ENCODE measurements at regions not wholly inside any gene's neighbourhood (a gene's known extent, or its start where the extent isn't known, plus 50 kb on each side); places are given as distances from the start of the nearest gene placed in this dataset.
A peak's percentile ranks its signal among the peaks of the same experiment; 100 is the strongest.
"Not testable (repeated sequence)": the region's sequence is repeated elsewhere in the genome, so short reads cannot be mapped to it uniquely, and the experiment has no call there.

- intact Hi-C loops (cut with DNase I): no loop called here
- Histone ChIP-seq H3K27me3 (ENCODE audit: control insufficient read depth, insufficient read depth) (no peaks in the 10 kb centered on the region), H3K4me1 (ENCODE audit: control insufficient read depth, insufficient read depth, low read length) (no peaks in the 10 kb centered on the region), H3K27ac (ENCODE audit: low read length) (no peak overlapping the region), H3K4me3 (ENCODE audit: low read length) (no peak overlapping the region), H3K9me3 (ENCODE audit: control insufficient read depth, low read length) (no peaks in the 10 kb centered on the region)
- ATAC-seq (no peak), DNase-seq (no peak)
- WGBS: 76% methylated on average over 4 of the region's 4 CpGs
These were observed 256.0 kb downstream of the SV2B start for GRCh38 chr15:91356083-91356482.

GRCh38 chr15:91357011-91357410 lies 257.0 kb downstream of the SV2B start:
- Histone ChIP-seq H3K9me3 (ENCODE audit: control insufficient read depth, low read length) (no peaks in the 10 kb centered on the region), H3K27me3 (ENCODE audit: control insufficient read depth, insufficient read depth) (no peaks in the 10 kb centered on the region), H3K27ac (ENCODE audit: low read length) (no peak overlapping the region), H3K4me3 (ENCODE audit: low read length) (no peak overlapping the region), H3K4me1 (ENCODE audit: control insufficient read depth, insufficient read depth, low read length) (no peaks in the 10 kb centered on the region)
- intact Hi-C loops (cut with DNase I): no loop called here
- ATAC-seq: no peak
- 44% methylated on average over 3 of the region's 3 CpGs for WGBS
- DNase-seq: no peak

GRCh38 chr15:91357486-91357885 lies 257.4 kb downstream of the SV2B start:
- DNase-seq (no peak), ATAC-seq (no peak)
- Histone ChIP-seq H3K27me3 (ENCODE audit: control insufficient read depth, insufficient read depth) (no peaks in the 10 kb centered on the region), H3K4me3 (ENCODE audit: low read length) (no peak overlapping the region), H3K27ac (ENCODE audit: low read length) (no peak overlapping the region), H3K9me3 (ENCODE audit: control insufficient read depth, low read length) (no peaks in the 10 kb centered on the region), H3K4me1 (ENCODE audit: control insufficient read depth, insufficient read depth, low read length) (no peaks in the 10 kb centered on the region)
- intact Hi-C loops (cut with DNase I): no loop called here
- WGBS: 76% methylated on average over 10 of the region's 10 CpGs

- Histone ChIP-seq H3K27me3 (ENCODE audit: control insufficient read depth, insufficient read depth) (no peaks in the 10 kb centered on the region), H3K9me3 (ENCODE audit: control insufficient read depth, low read length) (no peaks in the 10 kb centered on the region), H3K4me1 (ENCODE audit: control insufficient read depth, insufficient read depth, low read length) (no peaks in the 10 kb centered on the region), H3K4me3 (ENCODE audit: low read length) (no peak overlapping the region), H3K27ac (ENCODE audit: low read length) (no peak overlapping the region)
- no peak for ATAC-seq
- DNase-seq: no peak
- intact Hi-C loops (cut with DNase I): no loop called here
- 79% methylated on average over 3 of the region's 3 CpGs for WGBS
These were observed 258.3 kb downstream of the SV2B start for GRCh38 chr15:91358405-91358804.

GRCh38 chr15:91361696-91362095 lies 261.6 kb downstream of the SV2B start:
- whole genome bisulfite sequencing: 81% methylated on average over 3 of the region's 3 CpGs
- ATAC-seq; H3K4me3 ChIP-seq (ENCODE audit: low read length); H3K4me1 ChIP-seq (ENCODE audit: control insufficient read depth, insufficient read depth, low read length); H3K27me3 ChIP-seq (ENCODE audit: control insufficient read depth, insufficient read depth); H3K9me3 ChIP-seq (ENCODE audit: control insufficient read depth, low read length); H3K27ac ChIP-seq (ENCODE audit: low read length); DNase-seq; intact Hi-C loops (cut with DNase I): not testable (repeated sequence)

GRCh38 chr15:91366111-91366510 lies 266.1 kb downstream of the SV2B start:
- Histone ChIP-seq H3K9me3 (ENCODE audit: control insufficient read depth, low read length) (no peaks in the 10 kb centered on the region), H3K27ac (ENCODE audit: low read length) (no peak overlapping the region), H3K4me1 (ENCODE audit: control insufficient read depth, insufficient read depth, low read length) (no peaks in the 10 kb centered on the region), H3K4me3 (ENCODE audit: low read length) (no peak overlapping the region), H3K27me3 (ENCODE audit: control insufficient read depth, insufficient read depth) (no peaks in the 10 kb centered on the region)
- 80% methylated on average over 6 of the region's 6 CpGs for WGBS
- DNase-seq (no peak), ATAC-seq (no peak)
- intact Hi-C loops (cut with DNase I): no loop called here

- no peak overlapping the region for H3K27ac ChIP-seq (ENCODE audit: low read length)
- WGBS: 70% methylated on average over 9 of the region's 9 CpGs
- no peaks in the 10 kb centered on the region for H3K9me3 ChIP-seq (ENCODE audit: control insufficient read depth, low read length)
- DNase-seq (no peak), ATAC-seq (no peak)
- H3K4me3 ChIP-seq (ENCODE audit: low read length): no peak overlapping the region
- no peaks in the 10 kb centered on the region for H3K27me3 ChIP-seq (ENCODE audit: control insufficient read depth, insufficient read depth)
- H3K4me1 ChIP-seq (ENCODE audit: control insufficient read depth, insufficient read depth, low read length): no peaks in the 10 kb centered on the region
- intact Hi-C loops (cut with DNase I): no loop called here
These were observed 268.6 kb downstream of the SV2B start for GRCh38 chr15:91368611-91369010.

- intact Hi-C loops (cut with DNase I): no loop called here
- no peak overlapping the region for H3K27ac ChIP-seq (ENCODE audit: low read length)
- 31% methylated on average over 7 of the region's 7 CpGs for WGBS
These were observed 269.8 kb downstream of the SV2B start for GRCh38 chr15:91369823-91370222.

GRCh38 chr15:91371345-91371744 lies 271.3 kb downstream of the SV2B start:
- WGBS: 88% methylated on average over 3 of the region's 3 CpGs
- DNase-seq; H3K27me3 ChIP-seq (ENCODE audit: control insufficient read depth, insufficient read depth); ATAC-seq; H3K4me3 ChIP-seq (ENCODE audit: low read length); H3K4me1 ChIP-seq (ENCODE audit: control insufficient read depth, insufficient read depth, low read length); H3K27ac ChIP-seq (ENCODE audit: low read length); intact Hi-C loops (cut with DNase I); H3K9me3 ChIP-seq (ENCODE audit: control insufficient read depth, low read length): not testable (repeated sequence)

More at GRCh38 chr15:91369823-91370222, 269.8 kb downstream of the SV2B start:
- DNase-seq (no peak), ATAC-seq (no peak)
- H3K4me3 ChIP-seq (ENCODE audit: low read length): no peak overlapping the region
- H3K4me1 ChIP-seq (ENCODE audit: control insufficient read depth, insufficient read depth, low read length): no peaks in the 10 kb centered on the region
- H3K9me3 ChIP-seq (ENCODE audit: control insufficient read depth, low read length): no peaks in the 10 kb centered on the region
- no peaks in the 10 kb centered on the region for H3K27me3 ChIP-seq (ENCODE audit: control insufficient read depth, insufficient read depth)

GRCh38 chr15:91374336-91374735 lies 274.3 kb downstream of the SV2B start:
- Histone ChIP-seq H3K4me3 (ENCODE audit: low read length) (no peak overlapping the region), H3K27me3 (ENCODE audit: control insufficient read depth, insufficient read depth) (no peaks in the 10 kb centered on the region), H3K9me3 (ENCODE audit: control insufficient read depth, low read length) (no peaks in the 10 kb centered on the region), H3K4me1 (ENCODE audit: control insufficient read depth, insufficient read depth, low read length) (no peaks in the 10 kb centered on the region), H3K27ac (ENCODE audit: low read length) (no peak overlapping the region)
- intact Hi-C loops (cut with DNase I): no loop called here
- ATAC-seq: no peak
- 87% methylated on average over 3 of the region's 3 CpGs for WGBS
- DNase-seq: no peak

- no peak overlapping the region for H3K27ac ChIP-seq (ENCODE audit: low read length)
- no peak overlapping the region for H3K4me3 ChIP-seq (ENCODE audit: low read length)
- no peaks in the 10 kb centered on the region for H3K27me3 ChIP-seq (ENCODE audit: control insufficient read depth, insufficient read depth)
- DNase-seq (no peak), ATAC-seq (peak; percentile 45 to 48)
- intact Hi-C loops (cut with DNase I): no loop called here
- H3K9me3 ChIP-seq (ENCODE audit: control insufficient read depth, low read length): no peaks in the 10 kb centered on the region
- H3K4me1 ChIP-seq (ENCODE audit: control insufficient read depth, insufficient read depth, low read length): no peaks in the 10 kb centered on the region
- WGBS: 27% methylated on average over 12 of the region's 12 CpGs
These were observed 276.0 kb downstream of the SV2B start for GRCh38 chr15:91376038-91376437.

GRCh38 chr15:91380114-91380513 lies 280.1 kb downstream of the SV2B start:
- H3K4me1 ChIP-seq (ENCODE audit: control insufficient read depth, insufficient read depth, low read length): no peaks in the 10 kb centered on the region
- no peaks in the 10 kb centered on the region for H3K9me3 ChIP-seq (ENCODE audit: control insufficient read depth, low read length)
- DNase-seq (no peak), ATAC-seq (no peak)
- H3K4me3 ChIP-seq (ENCODE audit: low read length): no peak overlapping the region
- no peak overlapping the region for H3K27ac ChIP-seq (ENCODE audit: low read length)
- WGBS: 56% methylated on average over 2 of the region's 2 CpGs
- H3K27me3 ChIP-seq (ENCODE audit: control insufficient read depth, insufficient read depth): no peaks in the 10 kb centered on the region
- intact Hi-C loops (cut with DNase I): no loop called here
